Stimulated activated CD8-positive, alpha-beta memory T cell treated with anti-CD3 and anti-CD28 coated beads, Interleukin-2, amount 100 ng/mL, for 48 hours (primary cell): ENCODE measurements at regions not wholly inside any gene's neighbourhood (a gene's known extent, or its start where the extent isn't known, plus 50 kb on each side); places are given as distances from the start of the nearest gene placed in this dataset.

Experiments
- DNase-seq, 2 donors: peaks; one replicate each; pipeline ENCODE4 v3.0.0-alpha.2; 2020; ENCODE audit warnings: low read depth in 2 of 2

GRCh38 chr16:13393816-13394215 is 492.4 kb downstream of the SHISA9 start:
- no peak for DNase-seq

- no peak for DNase-seq
Measured at GRCh38 chr16:13394488-13394887, 493.1 kb downstream of the SHISA9 start.

GRCh38 chr16:13397126-13397525 is 495.7 kb downstream of the SHISA9 start:
- no peak for DNase-seq

DNA sequence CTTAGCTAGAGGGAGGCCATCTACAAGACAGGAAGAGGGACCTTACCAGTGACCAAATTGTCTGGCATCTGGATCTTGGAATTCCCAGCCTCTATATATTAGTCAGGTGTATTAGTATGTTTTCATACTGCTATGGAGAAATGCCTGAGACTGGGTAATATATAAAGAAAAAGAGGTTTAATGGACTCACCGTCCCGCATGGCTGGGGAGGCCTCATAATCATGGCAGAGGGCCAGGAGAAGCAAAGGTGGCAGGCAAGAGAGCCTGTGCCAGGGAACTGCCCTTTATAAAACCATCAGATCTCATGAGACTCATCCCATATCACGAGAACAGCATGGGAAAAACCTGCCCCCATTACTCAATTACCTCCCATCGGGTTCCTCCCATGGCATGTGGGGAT is 500.2 kb downstream of the SHISA9 start:
- no peak for DNase-seq

- no peak for DNase-seq
Measured at GRCh38 chr16:13402601-13403000, 501.2 kb downstream of the SHISA9 start.

GRCh38 chr16:13403326-13403725 is 501.9 kb downstream of the SHISA9 start:
- no peak for DNase-seq

DNA sequence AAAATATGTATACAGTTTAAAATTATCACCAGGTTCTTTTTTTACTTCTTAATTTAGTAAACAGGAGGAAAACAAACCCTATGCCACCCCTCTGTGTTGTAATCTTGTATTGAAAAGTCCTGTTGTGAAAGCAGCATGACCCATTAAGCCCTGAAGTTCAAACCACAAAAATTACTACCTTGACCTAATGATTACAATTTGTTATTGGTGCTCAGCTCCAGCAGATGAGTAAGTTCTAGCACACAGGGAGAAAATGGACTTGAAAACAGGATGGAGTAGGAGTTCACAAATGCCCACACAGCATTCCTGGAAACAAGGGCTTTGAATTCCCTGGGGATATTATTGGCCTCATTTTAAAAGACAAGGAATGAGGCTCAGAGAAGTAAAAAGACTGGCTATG is 505.8 kb upstream of the ERCC4 start:
- DNase-seq, result no peak

GRCh38 chr16:13419589-13419988 is 500.4 kb upstream of the ERCC4 start:
- DNase-seq, result no peak

DNA sequence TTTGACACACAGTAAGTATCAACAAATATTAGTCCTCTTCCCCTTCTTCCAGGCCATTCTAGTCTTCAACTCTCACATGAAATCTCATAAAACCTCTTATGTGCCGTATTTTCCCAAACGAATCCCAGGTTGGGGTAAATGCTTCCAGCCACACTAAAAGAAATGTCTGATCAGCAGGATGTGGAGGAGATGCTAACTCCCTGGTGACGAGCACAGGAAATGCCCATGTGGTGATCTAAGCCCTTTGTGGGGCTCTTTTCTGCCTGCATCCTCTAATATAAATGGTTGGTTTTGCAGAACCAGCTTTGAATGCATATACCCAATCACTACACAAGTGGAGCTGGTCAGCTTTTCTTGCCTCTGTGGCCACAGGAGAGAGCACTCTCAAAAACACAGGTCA is 498.2 kb upstream of the ERCC4 start:
- no peak for DNase-seq

DNA sequence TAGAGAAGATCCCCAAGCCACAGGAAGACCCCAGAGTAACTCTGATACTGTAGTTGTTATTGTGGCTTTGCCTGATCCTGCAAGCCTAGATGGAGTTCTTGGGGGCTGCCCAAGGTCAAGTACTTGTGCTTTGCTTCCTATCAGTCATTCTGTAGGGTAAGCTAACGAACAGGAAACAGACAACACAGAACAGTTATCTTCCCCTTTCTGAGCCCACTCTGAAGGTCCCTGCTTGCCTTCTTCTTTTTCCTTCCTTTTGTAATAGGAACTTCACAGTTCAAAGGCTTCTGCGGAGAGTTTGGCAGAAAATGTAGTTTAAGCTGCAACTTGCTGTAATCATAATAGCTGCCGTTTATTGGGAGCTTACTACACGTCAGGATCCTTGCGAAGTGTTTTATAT is 494.1 kb upstream of the ERCC4 start:
- no peak for DNase-seq

DNA sequence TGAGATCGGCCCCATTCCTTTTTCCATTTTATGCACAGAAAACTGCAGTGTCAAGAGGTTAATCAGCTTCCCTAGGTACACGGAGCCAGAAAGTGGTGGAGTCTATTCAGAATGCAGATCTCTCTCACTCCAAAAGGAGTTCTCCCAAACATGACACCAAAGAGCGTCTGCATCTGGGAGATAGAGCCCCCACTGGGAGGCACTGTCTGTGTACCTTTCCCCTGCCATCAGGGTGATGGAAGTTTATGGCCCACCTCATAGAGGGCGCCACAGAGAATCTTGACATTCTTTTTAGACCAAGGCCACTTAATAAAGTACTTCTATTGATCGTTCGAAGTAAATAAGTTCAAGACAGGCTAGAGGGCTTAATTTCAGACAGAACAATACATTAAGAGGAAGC is 493.7 kb upstream of the ERCC4 start:
- no peak for DNase-seq

GRCh38 chr16:13426736-13427135 is 493.2 kb upstream of the ERCC4 start:
- DNase-seq, result no peak

DNA sequence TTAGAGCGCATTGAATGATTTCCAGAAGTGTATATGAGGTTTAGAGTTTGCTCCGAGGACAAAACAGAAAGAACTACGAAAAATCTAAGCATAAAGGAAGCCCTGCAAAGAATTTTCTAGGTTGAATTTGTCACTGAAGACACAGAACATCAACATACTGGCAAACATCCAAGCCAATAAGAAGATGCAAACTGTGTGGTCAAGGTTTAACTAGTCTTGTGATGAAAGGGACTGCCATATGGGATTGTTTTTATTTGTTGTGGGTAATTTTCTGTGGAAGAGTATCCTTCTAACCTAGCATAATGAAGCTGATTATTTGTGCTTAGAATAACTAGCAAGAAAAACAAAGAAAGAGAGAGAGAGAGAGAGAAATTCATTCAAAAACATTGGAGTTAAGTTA is 492.0 kb upstream of the ERCC4 start:
- no peak for DNase-seq

DNA sequence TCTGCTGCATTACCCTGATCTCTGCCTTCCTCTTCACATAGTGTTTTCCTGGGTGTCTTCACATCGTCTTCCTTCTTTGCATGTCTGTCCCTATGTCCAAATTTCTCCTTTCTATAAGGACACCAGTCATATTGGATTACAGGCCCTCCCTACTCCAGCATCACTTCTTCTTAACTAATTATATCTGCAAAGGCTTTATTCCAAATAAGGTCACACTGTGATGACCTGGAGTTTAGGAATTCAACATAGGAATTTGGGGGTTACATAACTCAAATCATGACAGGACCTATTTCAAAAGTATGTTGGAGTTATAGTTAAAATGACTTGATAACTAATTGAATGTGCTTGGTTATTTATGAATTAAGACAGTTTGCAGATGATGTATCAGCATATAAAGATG is 490.5 kb upstream of the ERCC4 start:
- no peak for DNase-seq

- no peak for DNase-seq
Measured at GRCh38 chr16:13435415-13435814, 484.5 kb upstream of the ERCC4 start.

- DNase-seq, result no peak
Measured at GRCh38 chr16:13435873-13436474, 484.0 kb upstream of the ERCC4 start.

- no peak for DNase-seq
Measured at GRCh38 chr16:13436641-13437412, 483.1 kb upstream of the ERCC4 start.

DNA sequence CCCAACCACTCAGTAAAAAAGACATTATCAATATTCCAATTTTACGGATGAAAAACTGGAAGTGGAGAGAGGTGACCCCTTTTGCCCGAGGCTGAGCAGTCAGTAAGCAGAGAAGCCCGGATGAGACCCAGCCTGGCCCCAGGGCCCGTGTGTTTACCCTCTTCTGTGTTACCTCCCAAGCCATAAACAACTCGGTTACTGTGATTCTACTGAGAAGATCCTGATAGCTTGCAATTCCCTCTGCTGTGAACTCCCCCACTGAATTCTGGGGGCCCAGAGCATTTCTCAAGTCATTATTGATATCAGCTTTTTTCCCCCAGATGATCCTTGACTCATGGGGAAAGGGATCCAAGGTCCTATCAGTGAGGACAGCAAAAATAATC is 482.6 kb upstream of the ERCC4 start:
- no peak for DNase-seq

DNA sequence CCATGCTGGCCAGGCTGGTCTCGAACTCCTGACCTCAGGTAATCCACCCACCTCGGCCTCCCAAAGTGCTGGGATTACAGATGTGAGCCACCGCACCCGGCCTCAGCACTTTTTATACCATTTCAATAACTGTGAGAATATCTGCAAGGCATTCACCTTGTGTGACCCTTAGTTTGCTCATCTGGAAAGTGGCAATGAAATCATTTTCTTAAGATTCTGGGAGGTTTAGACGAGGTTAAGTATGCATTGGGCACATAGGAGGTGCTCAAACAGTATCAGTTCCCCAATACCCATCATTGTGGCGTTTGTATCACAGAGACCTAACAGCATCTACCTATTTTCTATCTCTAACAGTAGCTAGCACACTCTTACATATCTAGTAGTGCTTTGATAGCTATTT is 481.9 kb upstream of the ERCC4 start:
- DNase-seq, result no peak

GRCh38 chr16:13439766-13440165 is 480.2 kb upstream of the ERCC4 start:
- DNase-seq, result no peak

DNA sequence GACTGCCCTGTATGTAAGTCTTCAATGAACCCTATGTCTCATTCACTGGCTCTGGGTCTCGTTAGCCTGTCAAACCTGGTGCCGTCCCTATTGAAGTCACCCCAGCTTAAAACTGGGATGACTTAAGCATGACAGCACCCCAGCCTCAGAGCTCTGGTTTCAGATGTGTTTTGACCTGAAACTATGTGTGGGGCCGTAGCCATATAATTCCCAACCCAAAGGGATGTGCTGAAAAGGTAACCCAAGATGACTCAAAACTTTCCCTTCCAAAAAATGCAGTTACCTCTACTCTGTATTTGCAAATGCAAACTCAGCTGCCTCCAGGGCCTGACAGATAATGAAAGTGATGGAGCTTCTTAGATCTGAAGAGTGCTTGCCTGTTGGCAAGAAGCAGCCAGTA is 478.3 kb upstream of the ERCC4 start:
- DNase-seq, result no peak

GRCh38 chr16:13448346-13448745 is 471.6 kb upstream of the ERCC4 start:
- DNase-seq, result no peak

- DNase-seq, result no peak
Measured at GRCh38 chr16:13453325-13453724, 466.6 kb upstream of the ERCC4 start.
